ENCODE measurements at regions not wholly inside any gene's neighbourhood (a gene's known extent, or its start where the extent isn't known, plus 50 kb on each side); places are given as distances from the start of the nearest gene placed in this dataset.

GRCh38 chr10:109517748-109518147 lies 405.6 kb downstream of the XPNPEP1 start:
- no peak overlapping the region for H3K27ac ChIP-seq (ENCODE audit: low read length)

GRCh38 chr10:109504401-109504800 lies 418.9 kb downstream of the XPNPEP1 start:
- no peaks in the 10 kb centered on the region for H3K9me3 ChIP-seq (ENCODE audit: low read length)
- no peaks in the 10 kb centered on the region for H4K20me1 ChIP-seq (ENCODE audit: insufficient read depth)
- no peak overlapping the region for H3K4me3 ChIP-seq (ENCODE audit: low read length)
- H3F3A ChIP-seq (ENCODE audit: insufficient read depth, low read length, poor library complexity, severe bottlenecking), result no peaks in the 10 kb centered on the region
- H3K36me3 ChIP-seq (ENCODE audit: insufficient read depth, low read length), result no peaks in the 10 kb centered on the region
- H3K27ac ChIP-seq (ENCODE audit: low read length), result no peak overlapping the region
- no peaks in the 10 kb centered on the region for H3K79me2 ChIP-seq (replicated peaks; ENCODE audit: insufficient read depth, low read length)
- H3K4me2 ChIP-seq (ENCODE audit: low read length), result no peak overlapping the region
- no peak overlapping the region for H2AFZ ChIP-seq (ENCODE audit: low read depth, low read length)
- H3K27me3 ChIP-seq (ENCODE audit: insufficient read depth, low read depth, low read length), result no peaks in the 10 kb centered on the region
- H3K9me2 ChIP-seq (ENCODE audit: insufficient read depth, low read length), result no peaks in the 10 kb centered on the region
- no peak for TF ChIP-seq EZH2 (IDR thresholded peaks at IDR 0.05; ENCODE audit: borderline replicate concordance, insufficient read depth, low read length, poor library complexity, severe bottlenecking)
- TF ChIP-seq MXI1 (conservative IDR thresholded peaks at IDR 0.05; ENCODE audit: poor library complexity, severe bottlenecking), result no peak
- TF ChIP-seq, protein P1, sequence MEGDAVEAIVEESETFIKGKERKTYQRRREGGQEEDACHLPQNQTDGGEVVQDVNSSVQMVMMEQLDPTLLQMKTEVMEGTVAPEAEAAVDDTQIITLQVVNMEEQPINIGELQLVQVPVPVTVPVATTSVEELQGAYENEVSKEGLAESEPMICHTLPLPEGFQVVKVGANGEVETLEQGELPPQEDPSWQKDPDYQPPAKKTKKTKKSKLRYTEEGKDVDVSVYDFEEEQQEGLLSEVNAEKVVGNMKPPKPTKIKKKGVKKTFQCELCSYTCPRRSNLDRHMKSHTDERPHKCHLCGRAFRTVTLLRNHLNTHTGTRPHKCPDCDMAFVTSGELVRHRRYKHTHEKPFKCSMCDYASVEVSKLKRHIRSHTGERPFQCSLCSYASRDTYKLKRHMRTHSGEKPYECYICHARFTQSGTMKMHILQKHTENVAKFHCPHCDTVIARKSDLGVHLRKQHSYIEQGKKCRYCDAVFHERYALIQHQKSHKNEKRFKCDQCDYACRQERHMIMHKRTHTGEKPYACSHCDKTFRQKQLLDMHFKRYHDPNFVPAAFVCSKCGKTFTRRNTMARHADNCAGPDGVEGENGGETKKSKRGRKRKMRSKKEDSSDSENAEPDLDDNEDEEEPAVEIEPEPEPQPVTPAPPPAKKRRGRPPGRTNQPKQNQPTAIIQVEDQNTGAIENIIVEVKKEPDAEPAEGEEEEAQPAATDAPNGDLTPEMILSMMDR (IDR thresholded peaks at IDR 0.05; ENCODE audit: poor library complexity, severe bottlenecking), result no peak
- no peak for TF ChIP-seq POLR2AphosphoS5 (IDR thresholded peaks at IDR 0.05)
- no peak for TF ChIP-seq TAF1 (IDR thresholded peaks at IDR 0.05; ENCODE audit: low read depth)
- no peak for TF ChIP-seq SMC3 (conservative IDR thresholded peaks at IDR 0.05; ENCODE audit: poor library complexity)
- no peak for TF ChIP-seq RAD21 (conservative IDR thresholded peaks at IDR 0.05)
- TF ChIP-seq, protein P2, sequence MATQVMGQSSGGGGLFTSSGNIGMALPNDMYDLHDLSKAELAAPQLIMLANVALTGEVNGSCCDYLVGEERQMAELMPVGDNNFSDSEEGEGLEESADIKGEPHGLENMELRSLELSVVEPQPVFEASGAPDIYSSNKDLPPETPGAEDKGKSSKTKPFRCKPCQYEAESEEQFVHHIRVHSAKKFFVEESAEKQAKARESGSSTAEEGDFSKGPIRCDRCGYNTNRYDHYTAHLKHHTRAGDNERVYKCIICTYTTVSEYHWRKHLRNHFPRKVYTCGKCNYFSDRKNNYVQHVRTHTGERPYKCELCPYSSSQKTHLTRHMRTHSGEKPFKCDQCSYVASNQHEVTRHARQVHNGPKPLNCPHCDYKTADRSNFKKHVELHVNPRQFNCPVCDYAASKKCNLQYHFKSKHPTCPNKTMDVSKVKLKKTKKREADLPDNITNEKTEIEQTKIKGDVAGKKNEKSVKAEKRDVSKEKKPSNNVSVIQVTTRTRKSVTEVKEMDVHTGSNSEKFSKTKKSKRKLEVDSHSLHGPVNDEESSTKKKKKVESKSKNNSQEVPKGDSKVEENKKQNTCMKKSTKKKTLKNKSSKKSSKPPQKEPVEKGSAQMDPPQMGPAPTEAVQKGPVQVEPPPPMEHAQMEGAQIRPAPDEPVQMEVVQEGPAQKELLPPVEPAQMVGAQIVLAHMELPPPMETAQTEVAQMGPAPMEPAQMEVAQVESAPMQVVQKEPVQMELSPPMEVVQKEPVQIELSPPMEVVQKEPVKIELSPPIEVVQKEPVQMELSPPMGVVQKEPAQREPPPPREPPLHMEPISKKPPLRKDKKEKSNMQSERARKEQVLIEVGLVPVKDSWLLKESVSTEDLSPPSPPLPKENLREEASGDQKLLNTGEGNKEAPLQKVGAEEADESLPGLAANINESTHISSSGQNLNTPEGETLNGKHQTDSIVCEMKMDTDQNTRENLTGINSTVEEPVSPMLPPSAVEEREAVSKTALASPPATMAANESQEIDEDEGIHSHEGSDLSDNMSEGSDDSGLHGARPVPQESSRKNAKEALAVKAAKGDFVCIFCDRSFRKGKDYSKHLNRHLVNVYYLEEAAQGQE (IDR thresholded peaks at IDR 0.05; ENCODE audit: borderline replicate concordance), result no peak
- no peak for TF ChIP-seq EP300 (conservative IDR thresholded peaks at IDR 0.05; ENCODE audit: poor library complexity, severe bottlenecking)
- no peak overlapping the region for H3K9ac ChIP-seq (ENCODE audit: low read length)

More at GRCh38 chr10:109517748-109518147, 405.6 kb downstream of the XPNPEP1 start:
- Histone ChIP-seq H3K9me2 (ENCODE audit: insufficient read depth, low read length) (no peaks in the 10 kb centered on the region), H2AFZ (ENCODE audit: low read depth, low read length) (no peak overlapping the region), H3F3A (ENCODE audit: insufficient read depth, low read length, poor library complexity, severe bottlenecking) (no peaks in the 10 kb centered on the region), H3K4me2 (ENCODE audit: low read length) (no peak overlapping the region), H3K4me3 (ENCODE audit: low read length) (no peak overlapping the region), H3K27me3 (ENCODE audit: insufficient read depth, low read depth, low read length) (no peaks in the 10 kb centered on the region), H3K36me3 (ENCODE audit: insufficient read depth, low read length) (no peaks in the 10 kb centered on the region), H3K9ac (ENCODE audit: low read length) (no peak overlapping the region), H3K79me2 (replicated peaks; ENCODE audit: insufficient read depth, low read length) (no peaks in the 10 kb centered on the region), H4K20me1 (ENCODE audit: insufficient read depth) (no peaks in the 10 kb centered on the region), H3K9me3 (ENCODE audit: low read length) (no peaks in the 10 kb centered on the region)
- TF ChIP-seq, protein P2 (IDR thresholded peaks at IDR 0.05; ENCODE audit: borderline replicate concordance), result no peak
- TF ChIP-seq POLR2AphosphoS5 (IDR thresholded peaks at IDR 0.05) (no peak), TAF1 (IDR thresholded peaks at IDR 0.05; ENCODE audit: low read depth) (no peak), SMC3 (conservative IDR thresholded peaks at IDR 0.05; ENCODE audit: poor library complexity) (no peak), EP300 (conservative IDR thresholded peaks at IDR 0.05; ENCODE audit: poor library complexity, severe bottlenecking) (no peak), RAD21 (conservative IDR thresholded peaks at IDR 0.05) (no peak), EZH2 (IDR thresholded peaks at IDR 0.05; ENCODE audit: borderline replicate concordance, insufficient read depth, low read length, poor library complexity, severe bottlenecking) (no peak), MXI1 (conservative IDR thresholded peaks at IDR 0.05; ENCODE audit: poor library complexity, severe bottlenecking) (no peak)
- TF ChIP-seq, protein P1 (IDR thresholded peaks at IDR 0.05; ENCODE audit: poor library complexity, severe bottlenecking), result no peak
